ENCODE measurements at regions not wholly inside any gene's neighbourhood (a gene's known extent, or its start where the extent isn't known, plus 50 kb on each side); places are given as distances from the start of the nearest gene placed in this dataset.

GRCh38 chr3:76383781-76384180 is 598.4 kb upstream of the ZNF717 start:
- ChIA-PET CTCF (no interaction called here), POLR2A (no interaction called here)

- CTCF ChIA-PET, result no interaction called here
- POLR2A ChIA-PET, result no interaction called here
These were observed 601.7 kb upstream of the ZNF717 start for GRCh38 chr3:76387000-76387399.

- ChIA-PET CTCF (no interaction called here), POLR2A (no interaction called here)
These were observed 614.8 kb upstream of the ZNF717 start for GRCh38 chr3:76400141-76400540.

- POLR2A ChIA-PET, result no interaction called here
- CTCF ChIA-PET, result no interaction called here
These were observed 617.6 kb upstream of the ZNF717 start for GRCh38 chr3:76402926-76403325.

- ChIA-PET CTCF (no interaction called here), POLR2A (no interaction called here)
These were observed 618.2 kb upstream of the ZNF717 start for GRCh38 chr3:76403556-76403955.

- ChIA-PET CTCF (no interaction called here), POLR2A (no interaction called here)
These were observed 619.8 kb upstream of the ZNF717 start for GRCh38 chr3:76405196-76405595.

- CTCF ChIA-PET, result no interaction called here
- POLR2A ChIA-PET, result no interaction called here
These were observed 625.5 kb upstream of the ZNF717 start for GRCh38 chr3:76410762-76411281.

- CTCF ChIA-PET, result no interaction called here
These were observed 624.5 kb upstream of the ROBO2 start for GRCh38 chr3:76415384-76415783.

GRCh38 chr3:76429581-76430177 is 610.2 kb upstream of the ROBO2 start:
- CTCF ChIA-PET, result no interaction called here
- POLR2A ChIA-PET, result no interaction called here

More at GRCh38 chr3:76415384-76415783, 624.5 kb upstream of the ROBO2 start:
- POLR2A ChIA-PET, result no interaction called here

GRCh38 chr3:76432396-76432795 is 607.5 kb upstream of the ROBO2 start:
- CTCF ChIA-PET, result no interaction called here

GRCh38 chr3:76436894-76437293 is 603.0 kb upstream of the ROBO2 start:
- CTCF ChIA-PET, result no interaction called here
- POLR2A ChIA-PET, result no interaction called here

More at GRCh38 chr3:76432396-76432795, 607.5 kb upstream of the ROBO2 start:
- POLR2A ChIA-PET, result no interaction called here

- ChIA-PET CTCF (no interaction called here), POLR2A (no interaction called here)
These were observed 600.9 kb upstream of the ROBO2 start for GRCh38 chr3:76438971-76439370.

- POLR2A ChIA-PET, result no interaction called here
- CTCF ChIA-PET, result no interaction called here
These were observed 597.5 kb upstream of the ROBO2 start for GRCh38 chr3:76442374-76442915.

GRCh38 chr3:76456322-76456721 is 583.6 kb upstream of the ROBO2 start:
- ChIA-PET POLR2A (no interaction called here), CTCF (no interaction called here)

- CTCF ChIA-PET, result no interaction called here
- POLR2A ChIA-PET, result no interaction called here
These were observed 576.4 kb upstream of the ROBO2 start for GRCh38 chr3:76463501-76463900.

GRCh38 chr3:76470285-76470684 is 569.6 kb upstream of the ROBO2 start:
- ChIA-PET POLR2A (no interaction called here), CTCF (no interaction called here)

- ChIA-PET POLR2A (no interaction called here), CTCF (no interaction called here)
These were observed 565.3 kb upstream of the ROBO2 start for GRCh38 chr3:76474632-76475031.

- POLR2A ChIA-PET, result no interaction called here
- CTCF ChIA-PET, result no interaction called here
These were observed 560.7 kb upstream of the ROBO2 start for GRCh38 chr3:76479161-76479650.

GRCh38 chr3:76482510-76482909 is 557.4 kb upstream of the ROBO2 start:
- POLR2A ChIA-PET, result no interaction called here

GRCh38 chr3:76487446-76487845 is 552.5 kb upstream of the ROBO2 start:
- ChIA-PET POLR2A (no interaction called here), CTCF (no interaction called here)

More at GRCh38 chr3:76482510-76482909, 557.4 kb upstream of the ROBO2 start:
- CTCF ChIA-PET, result no interaction called here

GRCh38 chr3:76490064-76490463 is 549.8 kb upstream of the ROBO2 start:
- ChIA-PET CTCF (no interaction called here), POLR2A (no interaction called here)

- POLR2A ChIA-PET, result no interaction called here
- CTCF ChIA-PET, result no interaction called here
These were observed 544.7 kb upstream of the ROBO2 start for GRCh38 chr3:76495216-76495615.
